ENCODE measurements at regions not wholly inside any gene's neighbourhood (a gene's known extent, or its start where the extent isn't known, plus 50 kb on each side); places are given as distances from the start of the nearest gene placed in this dataset.

DNA sequence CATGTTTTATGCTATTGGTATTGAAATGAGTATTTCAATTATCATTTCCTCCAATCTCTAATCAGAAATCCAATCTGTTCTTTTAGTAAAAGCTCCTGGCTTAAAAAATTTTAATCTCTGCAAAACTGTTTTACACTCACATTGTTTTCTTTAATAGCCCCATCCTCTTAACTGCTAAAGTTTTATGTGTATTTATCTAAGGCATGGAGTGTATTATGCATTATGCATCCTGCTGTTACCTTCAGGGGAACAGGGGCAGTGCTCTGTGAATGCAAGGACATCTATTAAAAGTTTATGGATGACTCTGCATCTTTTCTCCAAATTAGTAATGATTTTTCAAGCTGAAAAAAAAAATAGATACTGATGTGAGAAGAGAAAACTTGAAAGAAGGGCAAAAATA lies 1261.6 kb upstream of the NXPH2 start:
- CTCF ChIA-PET: no interaction called here
- H3K27me3 Mint-ChIP-seq (ENCODE audit: low read depth): no peaks in the 10 kb centered on the region
- POLR2A ChIA-PET: no interaction called here
- H3K4me3 Mint-ChIP-seq: no peak overlapping the region
- H3K4me1 Mint-ChIP-seq (ENCODE audit: low read depth): no peaks in the 10 kb centered on the region
- H3K27ac Mint-ChIP-seq: no peak overlapping the region
- DNase-seq (no peak), ATAC-seq (no peak)
- peaks cover 13% of the 10 kb centered on the region for H3K9me3 Mint-ChIP-seq (ENCODE audit: insufficient read depth)
- no peaks in the 10 kb centered on the region for H3K36me3 Mint-ChIP-seq (ENCODE audit: low read depth)

DNA sequence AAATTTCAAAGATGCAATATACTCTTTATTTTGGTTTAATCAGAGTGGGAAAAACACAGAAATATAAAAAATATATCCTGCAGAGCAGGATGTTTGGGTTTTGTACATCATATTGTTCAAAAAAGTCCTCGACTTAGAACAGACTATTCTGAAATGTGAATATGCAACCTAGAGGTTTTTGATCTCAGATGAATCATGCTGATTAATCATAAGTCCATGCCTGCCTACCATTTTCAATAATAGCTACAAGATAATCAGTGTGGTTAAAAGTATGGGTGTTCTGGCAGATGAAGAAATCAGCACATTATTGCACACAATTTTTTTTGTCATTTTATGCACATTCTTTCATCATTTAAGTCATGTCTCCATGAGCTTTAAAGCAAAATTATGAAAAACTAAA lies 1261.0 kb upstream of the NXPH2 start:
- no peaks in the 10 kb centered on the region for H3K36me3 Mint-ChIP-seq (ENCODE audit: low read depth)
- ATAC-seq (no peak), DNase-seq (no peak)
- H3K4me1 Mint-ChIP-seq (ENCODE audit: low read depth): no peaks in the 10 kb centered on the region
- peaks cover 13% of the 10 kb centered on the region for H3K9me3 Mint-ChIP-seq (ENCODE audit: insufficient read depth)
- no peaks in the 10 kb centered on the region for H3K27me3 Mint-ChIP-seq (ENCODE audit: low read depth)
- H3K4me3 Mint-ChIP-seq: no peak overlapping the region
- ChIA-PET POLR2A (no interaction called here), CTCF (no interaction called here)
- no peak overlapping the region for H3K27ac Mint-ChIP-seq

DNA sequence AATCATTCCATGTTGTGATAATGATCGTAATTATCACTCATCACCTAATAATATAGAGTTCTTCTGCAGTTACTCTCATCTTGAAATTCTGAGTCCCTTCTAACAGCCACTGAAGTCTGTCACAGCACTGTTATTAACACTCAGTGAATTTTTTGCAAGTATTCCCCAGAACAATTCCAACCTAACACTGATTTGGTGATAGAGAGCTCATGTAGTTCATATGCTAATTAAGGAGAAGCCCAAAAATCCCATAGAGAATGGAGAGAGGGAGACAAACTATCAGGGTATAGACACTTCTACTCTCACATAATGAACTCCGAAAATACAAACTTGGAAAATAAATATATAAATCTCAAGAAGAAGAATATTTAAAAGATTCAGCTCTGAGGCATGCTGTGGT lies 1253.4 kb upstream of the NXPH2 start:
- H3K4me3 Mint-ChIP-seq: no peak overlapping the region
- no peaks in the 10 kb centered on the region for H3K27me3 Mint-ChIP-seq (ENCODE audit: low read depth)
- H3K27ac Mint-ChIP-seq: no peak overlapping the region
- H3K36me3 Mint-ChIP-seq (ENCODE audit: low read depth): no peaks in the 10 kb centered on the region
- DNase-seq (no peak), ATAC-seq (no peak)
- peaks cover 4% of the 10 kb centered on the region for H3K9me3 Mint-ChIP-seq (ENCODE audit: insufficient read depth)
- ChIA-PET POLR2A (no interaction called here), CTCF (no interaction called here)
- H3K4me1 Mint-ChIP-seq (ENCODE audit: low read depth): no peaks in the 10 kb centered on the region

DNA sequence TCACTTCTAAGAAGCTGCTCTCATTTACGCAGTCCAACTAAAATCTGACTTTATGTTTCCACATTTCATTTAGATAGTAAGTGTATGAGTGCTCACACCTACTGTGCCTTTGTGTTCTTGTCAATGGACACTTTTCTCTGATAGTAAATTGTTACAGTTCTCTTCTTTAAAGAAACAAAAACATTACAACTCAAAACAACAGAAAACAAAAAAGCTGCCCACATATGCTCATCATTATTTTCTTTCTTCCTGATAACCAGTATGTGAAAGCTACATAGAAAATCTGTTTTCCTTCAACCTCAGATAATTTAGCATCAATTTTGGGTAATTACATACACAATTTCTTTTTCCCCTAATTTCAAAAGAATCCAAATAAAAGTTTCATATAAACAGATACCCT lies 1247.8 kb upstream of the NXPH2 start:
- no peak for ATAC-seq

DNA sequence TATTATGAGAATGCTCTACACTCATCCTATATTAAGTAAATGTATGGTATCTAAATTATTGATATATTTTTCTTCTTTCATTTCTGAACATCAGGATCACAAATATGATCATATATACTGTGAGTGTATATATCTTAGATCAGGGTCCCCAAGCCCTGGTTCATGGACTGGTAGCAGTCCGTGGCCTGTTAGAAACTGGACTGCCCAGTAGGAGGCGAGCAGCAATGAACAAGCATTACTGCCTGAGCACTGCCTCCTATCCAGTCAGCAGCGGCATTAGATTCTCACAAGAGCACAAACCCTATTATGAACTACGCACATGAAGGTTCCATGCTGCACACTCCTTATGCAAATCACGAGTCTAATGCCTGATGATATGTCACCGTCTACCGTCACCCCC lies 1247.1 kb upstream of the NXPH2 start:
- Mint-ChIP-seq H3K4me3 (no peak overlapping the region), H3K9me3 (ENCODE audit: insufficient read depth) (no peaks in the 10 kb centered on the region), H3K36me3 (ENCODE audit: low read depth) (no peaks in the 10 kb centered on the region), H3K27me3 (ENCODE audit: low read depth) (no peaks in the 10 kb centered on the region), H3K4me1 (ENCODE audit: low read depth) (no peaks in the 10 kb centered on the region), H3K27ac (no peak overlapping the region)
- ATAC-seq (no peak), DNase-seq (no peak)
- POLR2A ChIA-PET: no interaction called here
- CTCF ChIA-PET: no interaction called here

More for the DNA sequence above, 1247.8 kb upstream of the NXPH2 start:
- Mint-ChIP-seq H3K36me3 (ENCODE audit: low read depth) (no peaks in the 10 kb centered on the region), H3K9me3 (ENCODE audit: insufficient read depth) (no peaks in the 10 kb centered on the region), H3K27me3 (ENCODE audit: low read depth) (no peaks in the 10 kb centered on the region), H3K4me3 (no peak overlapping the region), H3K4me1 (ENCODE audit: low read depth) (no peaks in the 10 kb centered on the region), H3K27ac (no peak overlapping the region)
- CTCF ChIA-PET: no interaction called here
- POLR2A ChIA-PET: no interaction called here
- DNase-seq: no peak

DNA sequence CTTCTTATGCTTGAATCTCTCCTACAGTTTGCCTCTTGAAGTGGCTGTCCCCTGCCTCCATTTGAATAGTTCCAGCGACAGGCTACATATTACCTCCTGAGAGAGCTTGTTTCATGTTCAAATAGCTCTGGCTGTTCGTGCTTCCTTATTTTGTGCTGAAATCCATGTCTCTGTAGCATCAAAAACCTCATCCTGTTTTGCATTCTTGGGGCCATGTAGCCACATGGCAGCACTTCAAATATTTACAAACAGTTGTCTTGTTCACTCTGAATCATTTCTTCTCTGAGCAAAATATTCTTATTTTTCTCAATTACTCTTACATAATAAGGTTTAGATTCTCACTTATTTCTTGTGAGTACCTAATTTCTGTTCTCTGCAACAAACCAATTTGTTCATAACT lies 1243.1 kb upstream of the NXPH2 start:
- Mint-ChIP-seq H3K36me3 (ENCODE audit: low read depth) (no peaks in the 10 kb centered on the region), H3K27ac (no peak overlapping the region), H3K9me3 (ENCODE audit: insufficient read depth) (no peaks in the 10 kb centered on the region), H3K4me1 (ENCODE audit: low read depth) (no peaks in the 10 kb centered on the region), H3K27me3 (ENCODE audit: low read depth) (no peaks in the 10 kb centered on the region), H3K4me3 (no peak overlapping the region)
- DNase-seq: no peak
- ATAC-seq: no peak
- ChIA-PET POLR2A (no interaction called here), CTCF (no interaction called here)

DNA sequence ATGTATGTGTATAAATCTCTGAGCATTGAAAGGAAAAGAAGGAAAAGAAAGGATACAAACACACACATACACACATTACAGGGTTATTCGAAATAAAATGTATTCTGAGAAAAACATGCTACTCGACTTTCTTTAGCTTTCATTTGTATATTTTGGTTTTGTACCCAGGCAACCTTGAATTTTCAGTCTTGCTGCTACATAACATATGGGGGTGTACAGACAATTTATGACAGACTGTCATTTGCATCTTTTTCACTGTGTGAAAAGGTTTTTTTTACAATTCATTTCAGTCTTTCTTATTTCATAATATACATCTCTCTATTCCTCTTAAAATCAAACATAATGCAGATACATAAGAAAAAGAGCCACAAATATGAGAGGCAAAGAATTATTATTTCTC lies 1238.4 kb upstream of the NXPH2 start:
- H3K27ac Mint-ChIP-seq: no peak overlapping the region
- H3K4me3 Mint-ChIP-seq: no peak overlapping the region
- ChIA-PET POLR2A (no interaction called here), CTCF (no interaction called here)
- H3K9me3 Mint-ChIP-seq (ENCODE audit: insufficient read depth): peaks cover 8% of the 10 kb centered on the region
- no peaks in the 10 kb centered on the region for H3K4me1 Mint-ChIP-seq (ENCODE audit: low read depth)
- no peak for DNase-seq
- ATAC-seq: no peak
- no peaks in the 10 kb centered on the region for H3K36me3 Mint-ChIP-seq (ENCODE audit: low read depth)
- H3K27me3 Mint-ChIP-seq (ENCODE audit: low read depth): no peaks in the 10 kb centered on the region

DNA sequence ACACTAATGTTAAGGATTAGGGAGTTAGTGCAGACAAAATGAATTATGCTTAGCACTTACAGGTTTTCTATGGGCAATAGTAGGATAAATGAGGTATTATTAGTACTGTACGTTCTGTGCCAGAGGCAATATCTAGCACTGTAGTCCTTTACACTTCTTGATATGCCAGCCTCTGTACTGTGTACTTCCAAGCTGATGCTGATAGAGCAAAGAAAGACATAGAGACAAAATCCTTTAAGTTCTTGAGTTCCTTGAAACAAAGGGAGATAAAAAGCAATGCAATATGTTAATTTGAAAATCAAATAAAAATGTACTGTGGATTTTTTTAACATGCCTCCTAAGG lies 1234.0 kb upstream of the NXPH2 start:
- CTCF ChIA-PET: no interaction called here
- POLR2A ChIA-PET: no interaction called here
- no peaks in the 10 kb centered on the region for H3K27me3 Mint-ChIP-seq (ENCODE audit: low read depth)
- ATAC-seq: no peak
- DNase-seq: no peak
- H3K27ac Mint-ChIP-seq: no peak overlapping the region
- H3K9me3 Mint-ChIP-seq (ENCODE audit: insufficient read depth): peaks cover 18% of the 10 kb centered on the region
- H3K4me3 Mint-ChIP-seq: no peak overlapping the region
- H3K4me1 Mint-ChIP-seq (ENCODE audit: low read depth): no peaks in the 10 kb centered on the region
- H3K36me3 Mint-ChIP-seq (ENCODE audit: low read depth): no peaks in the 10 kb centered on the region

DNA sequence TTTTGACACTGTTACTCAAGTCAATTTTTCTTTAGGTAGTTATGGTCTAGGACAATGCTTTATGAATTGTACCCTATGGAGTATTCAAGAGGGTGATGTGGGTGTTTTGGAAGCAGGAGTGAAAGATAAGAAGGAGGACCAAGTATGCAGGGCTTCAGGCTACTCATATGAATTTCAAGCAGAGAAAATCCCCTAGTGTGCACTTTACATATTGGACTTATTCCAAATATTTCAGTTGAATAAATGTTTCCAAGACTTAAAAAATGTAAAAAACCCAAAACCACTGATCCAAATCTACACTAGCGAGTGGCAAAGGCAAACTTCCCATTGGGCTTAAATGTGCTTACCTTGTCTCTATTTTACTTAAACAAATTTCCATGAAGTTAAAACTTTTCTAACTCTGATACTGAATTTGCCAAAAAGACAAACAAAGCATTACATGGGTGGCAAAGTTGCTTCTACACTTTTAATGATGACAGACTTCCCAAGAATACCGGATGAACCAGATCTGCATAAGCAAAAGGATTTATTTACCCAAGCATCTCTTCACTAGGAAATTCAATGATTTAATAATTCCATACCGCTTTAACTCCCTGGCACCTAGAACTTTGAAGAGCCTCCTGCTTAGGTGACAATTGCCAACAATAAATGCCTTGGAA lies 1233.5 kb upstream of the NXPH2 start:
- ChIA-PET CTCF (no interaction called here), POLR2A (no interaction called here)
- Mint-ChIP-seq H3K36me3 (ENCODE audit: low read depth) (no peaks in the 10 kb centered on the region), H3K4me3 (no peak overlapping the region), H3K27me3 (ENCODE audit: low read depth) (no peaks in the 10 kb centered on the region), H3K9me3 (ENCODE audit: insufficient read depth) (peaks cover 20% of the 10 kb centered on the region), H3K27ac (no peak overlapping the region), H3K4me1 (ENCODE audit: low read depth) (no peaks in the 10 kb centered on the region)
- no peak for ATAC-seq
- DNase-seq: no peak

DNA sequence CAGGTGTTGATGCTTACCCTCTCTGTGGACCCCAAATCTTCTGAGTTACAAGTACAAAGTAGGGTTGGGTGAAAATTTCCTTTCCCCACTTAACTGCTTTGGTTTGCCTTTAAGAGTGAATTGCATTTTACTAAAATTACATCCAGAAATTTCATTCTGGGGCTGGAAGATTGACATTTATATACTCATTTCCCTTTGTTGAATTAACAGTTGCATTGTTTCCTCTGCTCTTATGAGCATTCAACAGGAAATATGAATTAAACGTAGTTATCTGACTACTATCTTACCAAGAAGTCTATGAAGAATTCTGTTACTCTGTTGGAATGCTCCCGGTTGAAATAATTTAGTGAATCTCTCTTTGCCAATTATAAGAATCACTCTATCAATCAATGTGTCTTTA lies 1231.1 kb upstream of the NXPH2 start:
- ChIA-PET CTCF (no interaction called here), POLR2A (no interaction called here)
- no peaks in the 10 kb centered on the region for H3K4me1 Mint-ChIP-seq (ENCODE audit: low read depth)
- H3K4me3 Mint-ChIP-seq: no peak overlapping the region
- peaks cover 20% of the 10 kb centered on the region for H3K9me3 Mint-ChIP-seq (ENCODE audit: insufficient read depth)
- no peaks in the 10 kb centered on the region for H3K27me3 Mint-ChIP-seq (ENCODE audit: low read depth)
- no peaks in the 10 kb centered on the region for H3K36me3 Mint-ChIP-seq (ENCODE audit: low read depth)
- DNase-seq (no peak), ATAC-seq (no peak)
- no peak overlapping the region for H3K27ac Mint-ChIP-seq

DNA sequence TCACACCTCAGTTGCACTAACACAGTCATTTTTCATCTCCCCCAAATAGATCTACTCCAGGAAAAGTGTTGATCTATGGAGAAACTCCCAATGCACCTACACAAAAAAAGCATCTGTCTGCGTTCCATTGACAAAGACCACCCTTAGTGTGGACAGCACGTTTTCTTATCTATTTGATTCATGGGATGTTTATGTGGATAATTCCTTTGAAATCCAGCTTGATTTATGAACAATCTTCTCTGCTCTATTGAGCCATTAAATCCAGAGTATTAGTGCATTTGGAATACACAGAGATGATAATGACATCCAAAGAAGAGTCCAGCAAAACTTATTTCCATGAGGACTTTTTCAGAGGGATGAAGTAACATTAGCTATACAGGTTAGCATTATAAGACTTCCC lies 1221.9 kb upstream of the NXPH2 start:
- DNase-seq: no peak
- Mint-ChIP-seq H3K4me3 (no peak overlapping the region), H3K27ac (no peak overlapping the region), H3K36me3 (ENCODE audit: low read depth) (no peaks in the 10 kb centered on the region), H3K27me3 (ENCODE audit: low read depth) (no peaks in the 10 kb centered on the region), H3K4me1 (ENCODE audit: low read depth) (no peaks in the 10 kb centered on the region), H3K9me3 (ENCODE audit: insufficient read depth) (no peaks in the 10 kb centered on the region)
- ATAC-seq: no peak
- ChIA-PET POLR2A (no interaction called here), CTCF (no interaction called here)

DNA sequence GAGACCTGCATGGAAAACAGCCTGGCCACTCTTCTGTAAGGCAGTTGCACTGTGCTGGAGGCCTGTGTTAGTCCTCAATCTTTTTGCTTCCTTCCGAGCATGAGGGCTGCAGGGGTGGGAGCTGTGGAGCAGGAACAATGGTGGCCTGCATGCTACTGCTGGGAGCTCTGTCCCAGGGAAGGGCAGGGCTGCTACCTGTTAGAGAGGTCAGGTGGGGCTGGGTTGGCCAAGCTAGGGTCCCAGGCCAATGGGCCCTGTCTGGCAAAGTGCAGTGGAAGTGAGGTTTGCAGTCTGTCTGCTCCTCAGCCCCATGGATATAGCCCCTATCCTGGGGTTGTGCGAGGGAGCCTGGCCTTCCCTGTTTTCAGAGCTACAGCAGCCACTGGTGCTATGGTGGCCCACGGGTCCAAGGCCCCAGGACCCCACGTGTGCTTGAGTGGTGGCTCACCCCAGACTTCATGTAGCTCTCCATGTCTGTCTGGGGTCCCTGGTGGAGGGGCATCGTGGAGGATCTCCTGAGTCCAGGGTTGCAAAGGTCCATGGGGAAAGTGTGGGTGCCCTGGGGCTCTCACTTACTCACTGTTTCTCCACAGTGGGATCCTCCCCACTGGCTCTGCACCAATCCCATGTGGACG lies 1212.6 kb upstream of the NXPH2 start:
- Mint-ChIP-seq H3K4me3 (no peak overlapping the region), H3K36me3 (ENCODE audit: low read depth) (no peaks in the 10 kb centered on the region), H3K27me3 (ENCODE audit: low read depth) (no peaks in the 10 kb centered on the region), H3K4me1 (ENCODE audit: low read depth) (no peaks in the 10 kb centered on the region), H3K27ac (no peak overlapping the region), H3K9me3 (ENCODE audit: insufficient read depth) (peaks cover 6% of the 10 kb centered on the region)
- CTCF ChIA-PET: no interaction called here
- POLR2A ChIA-PET: no interaction called here
- ATAC-seq (no peak), DNase-seq (no peak)

DNA sequence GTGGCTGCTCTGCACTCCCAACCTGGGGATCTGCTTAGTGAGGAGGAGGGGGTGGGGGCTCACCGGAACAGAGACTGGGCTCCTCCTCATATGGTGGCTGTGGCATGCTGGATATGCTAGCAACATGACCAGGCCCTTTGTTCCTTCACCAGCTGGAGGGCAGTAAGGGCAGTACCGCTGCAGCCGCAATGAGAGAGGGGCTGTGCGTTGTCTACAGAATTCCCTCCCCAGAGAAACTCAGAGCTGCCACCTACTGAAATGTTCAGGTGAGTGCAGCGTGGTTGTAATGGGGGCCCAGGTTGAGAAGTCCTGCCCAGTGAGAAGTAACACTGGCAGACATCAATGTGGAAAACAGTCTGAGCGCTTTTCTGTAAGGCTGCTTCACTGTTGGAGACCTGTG lies 1211.9 kb upstream of the NXPH2 start:
- Mint-ChIP-seq H3K4me3 (no peak overlapping the region), H3K9me3 (ENCODE audit: insufficient read depth) (peaks cover 6% of the 10 kb centered on the region), H3K4me1 (ENCODE audit: low read depth) (no peaks in the 10 kb centered on the region), H3K27ac (no peak overlapping the region), H3K36me3 (ENCODE audit: low read depth) (no peaks in the 10 kb centered on the region), H3K27me3 (ENCODE audit: low read depth) (no peaks in the 10 kb centered on the region)
- DNase-seq (no peak), ATAC-seq (no peak)
- CTCF ChIA-PET: no interaction called here
- POLR2A ChIA-PET: no interaction called here
